ENCODE measurements at regions not wholly inside any gene's neighbourhood (a gene's known extent, or its start where the extent isn't known, plus 50 kb on each side); places are given as distances from the start of the nearest gene placed in this dataset.

DNA sequence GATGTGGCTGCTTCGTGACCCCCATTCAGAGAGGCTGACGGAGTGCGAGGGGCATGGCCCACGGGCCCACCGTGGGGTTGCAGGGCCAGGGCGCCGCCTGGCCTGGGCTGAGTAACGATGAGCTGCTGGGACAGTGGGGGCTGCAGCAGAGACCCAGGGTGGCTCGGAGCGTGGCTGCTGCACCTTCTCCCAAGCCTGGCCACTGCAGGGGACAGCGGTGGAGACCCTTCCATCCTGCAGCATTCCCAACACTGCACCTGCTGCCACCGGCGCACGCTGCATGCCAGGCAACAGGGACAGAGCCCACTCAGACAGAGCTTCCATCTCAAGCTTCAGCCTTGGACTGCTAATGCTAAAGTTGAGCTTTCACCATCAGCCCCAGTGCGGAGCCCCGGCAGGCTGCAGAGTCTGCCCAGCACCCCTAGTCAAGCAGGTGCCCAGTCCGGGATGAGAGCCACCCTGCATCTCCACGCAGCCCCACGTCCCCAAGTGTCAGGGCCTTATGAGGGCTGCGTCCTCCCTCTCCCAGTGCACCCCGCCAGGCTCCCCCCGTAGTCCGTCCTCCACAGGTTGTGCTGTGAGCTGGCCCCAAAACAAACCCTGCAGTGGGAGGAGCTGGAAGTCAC, 89.4 kb upstream of the AFDN start:
- TF ChIP-seq, protein P1, sequence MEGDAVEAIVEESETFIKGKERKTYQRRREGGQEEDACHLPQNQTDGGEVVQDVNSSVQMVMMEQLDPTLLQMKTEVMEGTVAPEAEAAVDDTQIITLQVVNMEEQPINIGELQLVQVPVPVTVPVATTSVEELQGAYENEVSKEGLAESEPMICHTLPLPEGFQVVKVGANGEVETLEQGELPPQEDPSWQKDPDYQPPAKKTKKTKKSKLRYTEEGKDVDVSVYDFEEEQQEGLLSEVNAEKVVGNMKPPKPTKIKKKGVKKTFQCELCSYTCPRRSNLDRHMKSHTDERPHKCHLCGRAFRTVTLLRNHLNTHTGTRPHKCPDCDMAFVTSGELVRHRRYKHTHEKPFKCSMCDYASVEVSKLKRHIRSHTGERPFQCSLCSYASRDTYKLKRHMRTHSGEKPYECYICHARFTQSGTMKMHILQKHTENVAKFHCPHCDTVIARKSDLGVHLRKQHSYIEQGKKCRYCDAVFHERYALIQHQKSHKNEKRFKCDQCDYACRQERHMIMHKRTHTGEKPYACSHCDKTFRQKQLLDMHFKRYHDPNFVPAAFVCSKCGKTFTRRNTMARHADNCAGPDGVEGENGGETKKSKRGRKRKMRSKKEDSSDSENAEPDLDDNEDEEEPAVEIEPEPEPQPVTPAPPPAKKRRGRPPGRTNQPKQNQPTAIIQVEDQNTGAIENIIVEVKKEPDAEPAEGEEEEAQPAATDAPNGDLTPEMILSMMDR (IDR thresholded peaks at IDR 0.05 in 8 of 11, conservative IDR thresholded peaks at IDR 0.05 in 3 of 11) = no peak
- TF ChIP-seq POLR2A (IDR thresholded peaks at IDR 0.05) = no peak
- no peak for TF ChIP-seq POLR2AphosphoS5 (IDR thresholded peaks at IDR 0.05)
